Suprapubic skin (tissue), 4 donors: ENCODE measurements at regions not wholly inside any gene's neighbourhood (a gene's known extent, or its start where the extent isn't known, plus 50 kb on each side); places are given as distances from the start of the nearest gene placed in this dataset.

Source experiments
- DNase-seq, 2 donors: peaks; one replicate each; pipeline ENCODE4 v3.0.0-alpha.2; 2019; ENCODE audit warnings: low spot score in 2 of 2
- H3K27ac ChIP-seq: fragments of 200-600 bp; sonication (generic); one replicate; pipeline ENCODE4 v1.5.1; 2019
- H3K27me3 ChIP-seq: fragments of 200-600 bp; sonication (generic); one replicate; pipeline ENCODE4 v1.5.1; 2019
- H3K36me3 ChIP-seq: fragments of 200-600 bp; sonication (generic); one replicate; pipeline ENCODE4 v1.5.1; 2019
- H3K4me1 ChIP-seq: fragments of 200-600 bp; sonication (generic); one replicate; pipeline ENCODE4 v1.5.1; 2019
- H3K4me3 ChIP-seq: fragments of 200-600 bp; sonication (generic); one replicate; pipeline ENCODE4 v1.5.1; 2019; ENCODE audit warnings: mild to moderate bottlenecking
- H3K9me3 ChIP-seq: fragments of 200-600 bp; sonication (generic); one replicate; pipeline ENCODE4 v1.5.1; 2019
- CTCF ChIP-seq, 2 donors: fragments of 200-600 bp in 1 of 2; fragments of 450-650 bp in 1 of 2; sonication (generic) in 1 of 2; IDR thresholded peaks; one replicate each; pipeline ENCODE4 v1.5.1; 2016 to 2019; ENCODE audit warnings: antibody characterized with exemption in 2 of 2, mild to moderate bottlenecking in 1 of 2, moderate library complexity in 1 of 2
- EP300 ChIP-seq: sonication (generic); formaldehyde crosslinking; IDR thresholded peaks from one replicate; pipeline ENCODE4 v1.6.1; 2017; ENCODE audit warnings: antibody characterized with exemption
- POLR2A ChIP-seq, 2 donors: fragments of 450-650 bp; IDR thresholded peaks; one replicate each; pipeline ENCODE4 v1.6.1; 2017; ENCODE audit warnings: antibody characterized with exemption in 2 of 2, mild to moderate bottlenecking in 2 of 2, moderate library complexity in 2 of 2
- POLR2AphosphoS5 ChIP-seq, 3 donors: sonication (generic); formaldehyde crosslinking; IDR thresholded peaks; one replicate each; pipeline ENCODE4 v1.6.1; 2017; ENCODE audit warnings: antibody characterized with exemption in 3 of 3
- WGBS: methylation state at CpG from one replicate; pipeline ENCODE4 v1.1.5; 2018; 5-methylcytosine and 5-hydroxymethylcytosine counted together

DNA sequence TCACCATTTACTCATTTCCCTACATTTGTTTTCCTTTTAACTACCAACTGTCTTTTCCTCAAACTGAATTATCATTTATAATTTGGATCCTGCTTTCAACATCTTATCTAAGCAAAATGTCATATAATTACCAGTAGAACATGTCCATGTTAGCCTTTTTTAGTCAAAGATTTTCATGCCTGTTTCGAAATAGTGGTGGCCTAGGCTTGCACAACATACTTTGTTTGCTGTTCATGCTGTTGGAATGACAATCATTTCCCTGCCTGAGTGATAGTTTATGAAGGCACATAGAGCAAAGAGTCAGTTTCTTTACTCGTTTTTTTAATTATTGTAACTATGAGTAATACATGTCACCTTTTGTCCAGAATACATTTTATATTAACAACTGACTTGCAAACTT lies 144.3 kb upstream of the ANO3 start:
- H3K27ac ChIP-seq, result no peak overlapping the region
- TF ChIP-seq POLR2AphosphoS5 (IDR thresholded peaks at IDR 0.05) (peak in 1 of 3 donors; percentile 30), CTCF (IDR thresholded peaks at IDR 0.05) (no peak)

GRCh38 chr11:26188554-26188953 lies 143.4 kb upstream of the ANO3 start:
- DNase-seq, result no peak
- H3K36me3 ChIP-seq, result no peaks in the 10 kb centered on the region
- TF ChIP-seq CTCF (IDR thresholded peaks at IDR 0.05) (no peak), POLR2AphosphoS5 (IDR thresholded peaks at IDR 0.05) (no peak), EP300 (no peak), POLR2A (IDR thresholded peaks at IDR 0.05) (no peak)
- no peaks in the 10 kb centered on the region for H3K9me3 ChIP-seq
- no peak overlapping the region for H3K4me3 ChIP-seq
- no peaks in the 10 kb centered on the region for H3K27me3 ChIP-seq
- peaks cover 5% of the 10 kb centered on the region for H3K4me1 ChIP-seq
- no peak overlapping the region for H3K27ac ChIP-seq

More for the DNA sequence above, 144.3 kb upstream of the ANO3 start:
- no peak for DNase-seq
- no peaks in the 10 kb centered on the region for H3K9me3 ChIP-seq
- 23% methylated on average over 2 of the region's 2 CpGs for WGBS
- H3K4me1 ChIP-seq, result peaks cover 5% of the 10 kb centered on the region
- no peaks in the 10 kb centered on the region for H3K36me3 ChIP-seq
- no peaks in the 10 kb centered on the region for H3K27me3 ChIP-seq
- no peak overlapping the region for H3K4me3 ChIP-seq

GRCh38 chr11:26191193-26191592 lies 140.7 kb upstream of the ANO3 start:
- no peak for TF ChIP-seq POLR2A (IDR thresholded peaks at IDR 0.05)
- TF ChIP-seq EP300, result no peak
- TF ChIP-seq CTCF (IDR thresholded peaks at IDR 0.05), result no peak
- no peak for TF ChIP-seq POLR2AphosphoS5 (IDR thresholded peaks at IDR 0.05)
- no peak for DNase-seq
- Histone ChIP-seq H3K9me3 (no peaks in the 10 kb centered on the region), H3K4me1 (peaks cover 5% of the 10 kb centered on the region), H3K27ac (no peak overlapping the region), H3K27me3 (no peaks in the 10 kb centered on the region), H3K36me3 (no peaks in the 10 kb centered on the region), H3K4me3 (no peak overlapping the region)
- WGBS, result 88% methylated on average over 6 of the region's 6 CpGs

DNA sequence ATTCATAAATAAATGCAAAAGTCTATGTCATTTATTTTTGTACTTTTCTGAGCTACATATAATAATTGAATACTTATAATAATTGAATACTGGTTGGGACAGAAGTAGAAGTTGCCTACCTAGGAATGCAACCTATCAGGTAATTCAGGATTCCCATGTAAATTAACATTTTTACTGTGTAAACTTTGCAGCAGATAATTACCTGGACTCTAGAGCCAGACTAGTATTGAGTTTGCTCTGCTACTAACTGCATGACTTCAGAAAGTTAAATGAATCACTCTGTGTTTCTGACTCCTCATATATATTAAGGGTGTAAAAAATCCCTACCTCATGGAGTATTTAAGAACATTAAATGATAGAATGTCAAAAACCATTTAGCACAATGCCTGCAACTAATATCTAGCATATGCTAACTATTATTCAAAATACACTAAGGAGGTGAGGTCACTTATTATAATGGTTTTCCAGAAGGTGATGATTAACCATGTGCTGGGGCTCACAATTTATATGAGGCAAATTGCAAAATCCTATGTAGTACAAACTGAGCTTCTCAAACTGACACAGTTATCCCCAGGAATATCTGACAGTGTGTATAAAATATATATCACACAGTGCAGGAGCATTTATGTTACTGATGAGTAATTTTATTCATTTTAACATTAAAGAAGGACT lies 138.1 kb upstream of the ANO3 start:
- no peak for DNase-seq

DNA sequence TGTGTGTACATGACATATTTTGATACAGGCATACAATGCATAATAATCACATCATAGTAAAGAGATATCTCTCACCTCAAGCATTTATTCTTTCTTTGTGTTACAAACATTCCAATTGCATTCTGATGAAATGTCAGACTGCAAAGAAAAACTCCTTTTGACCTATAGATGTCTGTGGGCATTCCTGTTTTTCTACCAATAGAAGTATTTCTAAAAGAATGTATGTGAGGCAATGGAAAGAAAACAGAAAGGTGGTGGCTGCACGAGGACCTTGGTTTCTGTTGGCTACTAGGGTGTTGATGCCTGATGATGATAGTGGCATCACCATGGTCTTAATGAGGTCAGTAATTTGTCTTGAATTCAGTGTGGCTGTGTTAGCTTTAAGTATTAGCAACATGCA lies 137.0 kb upstream of the ANO3 start:
- no peak for TF ChIP-seq CTCF (IDR thresholded peaks at IDR 0.05)
- no peak for TF ChIP-seq EP300
- TF ChIP-seq POLR2A (IDR thresholded peaks at IDR 0.05), result no peak
- no peak for TF ChIP-seq POLR2AphosphoS5 (IDR thresholded peaks at IDR 0.05)

More for the DNA sequence above, 138.1 kb upstream of the ANO3 start:
- H3K9me3 ChIP-seq, result no peaks in the 10 kb centered on the region
- TF ChIP-seq POLR2AphosphoS5 (IDR thresholded peaks at IDR 0.05), result no peak
- no peak for TF ChIP-seq CTCF (IDR thresholded peaks at IDR 0.05)
- TF ChIP-seq EP300, result no peak
- no peak for TF ChIP-seq POLR2A (IDR thresholded peaks at IDR 0.05)
- H3K4me3 ChIP-seq, result no peak overlapping the region
- no peak overlapping the region for H3K27ac ChIP-seq
- H3K36me3 ChIP-seq, result no peaks in the 10 kb centered on the region
- no peaks in the 10 kb centered on the region for H3K4me1 ChIP-seq
- H3K27me3 ChIP-seq, result no peaks in the 10 kb centered on the region

More for the DNA sequence above, 137.0 kb upstream of the ANO3 start:
- DNase-seq, result no peak
- no peak overlapping the region for H3K27ac ChIP-seq
- 86% methylated on average over 1 of the region's 1 CpG for WGBS
- no peak overlapping the region for H3K4me3 ChIP-seq
- no peaks in the 10 kb centered on the region for H3K9me3 ChIP-seq
- H3K4me1 ChIP-seq, result no peaks in the 10 kb centered on the region
- H3K36me3 ChIP-seq, result no peaks in the 10 kb centered on the region
- H3K27me3 ChIP-seq, result no peaks in the 10 kb centered on the region
